ENCODE measurements at regions not wholly inside any gene's neighbourhood (a gene's known extent, or its start where the extent isn't known, plus 50 kb on each side); places are given as distances from the start of the nearest gene placed in this dataset.

GRCh38 chr12:67852701-67853100 lies 136.5 kb upstream of the IFNG-AS1 start:
- DNase-seq: no peak

GRCh38 chr12:67853204-67853603 lies 136.0 kb upstream of the IFNG-AS1 start:
- no peak for DNase-seq

GRCh38 chr12:67854351-67854750 lies 134.9 kb upstream of the IFNG-AS1 start:
- DNase-seq: no peak

- DNase-seq: no peak
These were observed 134.1 kb upstream of the IFNG-AS1 start for GRCh38 chr12:67855103-67855502.

GRCh38 chr12:67871231-67871630 lies 118.0 kb upstream of the IFNG-AS1 start:
- no peak for DNase-seq

- no peak for DNase-seq
These were observed 115.9 kb upstream of the IFNG-AS1 start for GRCh38 chr12:67873355-67873754.

GRCh38 chr12:67876305-67876915 lies 112.8 kb upstream of the IFNG-AS1 start:
- DNase-seq: no peak

- no peak for DNase-seq
These were observed 111.5 kb upstream of the IFNG-AS1 start for GRCh38 chr12:67877727-67878126.

- DNase-seq: no peak
These were observed 109.3 kb upstream of the IFNG-AS1 start for GRCh38 chr12:67879937-67880336.

GRCh38 chr12:67881565-67881964 lies 107.7 kb upstream of the IFNG-AS1 start:
- no peak for DNase-seq

- DNase-seq: no peak
These were observed 104.7 kb upstream of the IFNG-AS1 start for GRCh38 chr12:67884596-67884995.

- DNase-seq: no peak
These were observed 103.7 kb upstream of the IFNG-AS1 start for GRCh38 chr12:67885375-67886169.

- DNase-seq: no peak
These were observed 102.2 kb upstream of the IFNG-AS1 start for GRCh38 chr12:67887065-67887464.

- no peak for DNase-seq
These were observed 99.3 kb upstream of the IFNG-AS1 start for GRCh38 chr12:67889931-67890330.

GRCh38 chr12:67890726-67891258 lies 98.5 kb upstream of the IFNG-AS1 start:
- DNase-seq: no peak

GRCh38 chr12:67891596-67891995 lies 97.7 kb upstream of the IFNG-AS1 start:
- no peak for DNase-seq

- DNase-seq: no peak
These were observed 96.8 kb upstream of the IFNG-AS1 start for GRCh38 chr12:67892259-67893021.

GRCh38 chr12:67893022-67893580 lies 96.1 kb upstream of the IFNG-AS1 start:
- no peak for DNase-seq

- peak; percentile 13 for DNase-seq
These were observed 88.8 kb upstream of the IFNG-AS1 start for GRCh38 chr12:67900418-67900817.

GRCh38 chr12:67909091-67909531 lies 80.1 kb upstream of the IFNG-AS1 start:
- DNase-seq: no peak

GRCh38 chr12:67909681-67910080 lies 79.6 kb upstream of the IFNG-AS1 start:
- no peak for DNase-seq

GRCh38 chr12:67910360-67911274 lies 78.6 kb upstream of the IFNG-AS1 start:
- no peak for DNase-seq

Data from CD4-positive, alpha-beta T cell treated with Interleukin-21 for 1 hour (primary cell).